ENCODE measurements at regions not wholly inside any gene's neighbourhood (a gene's known extent, or its start where the extent isn't known, plus 50 kb on each side); places are given as distances from the start of the nearest gene placed in this dataset.

GRCh38 chr1:58248791-58249190 lies 297.7 kb downstream of the OMA1 start:
- no peak for TF ChIP-seq SP1 (IDR thresholded peaks at IDR 0.05)
- TF ChIP-seq FOXA2 (IDR thresholded peaks at IDR 0.05): no peak
- no peak for TF ChIP-seq FOXA1 (IDR thresholded peaks at IDR 0.05)
- TF ChIP-seq ZBTB33 (IDR thresholded peaks at IDR 0.05): no peak
- TF ChIP-seq REST (IDR thresholded peaks at IDR 0.05): no peak
- TF ChIP-seq GABPA (IDR thresholded peaks at IDR 0.05 in 1 of 2, conservative IDR thresholded peaks at IDR 0.05 in 1 of 2): no peak
- no peak for TF ChIP-seq JUND (IDR thresholded peaks at IDR 0.05)
- TF ChIP-seq YY1 (IDR thresholded peaks at IDR 0.05): no peak
- TF ChIP-seq TAF1 (conservative IDR thresholded peaks at IDR 0.05): no peak
- TF ChIP-seq HNF4G (IDR thresholded peaks at IDR 0.05): no peak
- no peak for TF ChIP-seq MAX (IDR thresholded peaks at IDR 0.05)
- no peak for TF ChIP-seq EGR1 (IDR thresholded peaks at IDR 0.05; ENCODE audit: low read depth in 2 of 2)
- no peak for TF ChIP-seq NR2F2 (IDR thresholded peaks at IDR 0.05)
- no peak for TF ChIP-seq RAD21 (IDR thresholded peaks at IDR 0.05)
- TF ChIP-seq RXRA (IDR thresholded peaks at IDR 0.05): no peak
- TF ChIP-seq CTCF (IDR thresholded peaks at IDR 0.05; ENCODE audit: low read depth, low read length, missing input control): no peak
- TF ChIP-seq ATF3 (IDR thresholded peaks at IDR 0.05): no peak
- no peak for TF ChIP-seq HNF4A (conservative IDR thresholded peaks at IDR 0.05)
- Histone ChIP-seq H3K9me3 (ENCODE audit: control insufficient read depth in 4 of 4, low read length in 3 of 4) (no peaks in the 10 kb centered on the region), H3K9ac (ENCODE audit: low read depth in 1 of 2, low read length in 2 of 2) (no peak overlapping the region), H3K36me3 (ENCODE audit: control insufficient read depth in 4 of 4, insufficient read depth in 3 of 4, low read depth in 1 of 4, low read length in 3 of 4) (peaks cover 0 to 1% (median 0%) of the 10 kb centered on the region in 4 donors), H3K4me3 (ENCODE audit: low read depth in 1 of 3, low read length in 3 of 3) (peak overlapping the region in 1 of 3 donors; percentile 35), H3K27me3 (ENCODE audit: control insufficient read depth in 4 of 4, insufficient read depth in 4 of 4, low read length in 3 of 4) (peaks cover 0 to 8% (median 6%) of the 10 kb centered on the region in 4 donors), H3K27ac (ENCODE audit: low read depth in 1 of 2, low read length in 2 of 2) (no peak overlapping the region), H3K4me1 (ENCODE audit: control insufficient read depth in 4 of 4, insufficient read depth in 4 of 4, low read length in 3 of 4) (peaks cover 3 to 23% (median 18%) of the 10 kb centered on the region in 4 donors)
- DNase-seq (ENCODE audit: low spot score): no peak
- 7% methylated on average over 11 of the region's 11 CpGs for WGBS

Data from liver (tissue), 8 donors.